PFSK-1 (cell line): ENCODE measurements at regions not wholly inside any gene's neighbourhood (a gene's known extent, or its start where the extent isn't known, plus 50 kb on each side); places are given as distances from the start of the nearest gene placed in this dataset.

Experiments used
- FOXP2 ChIP-seq: optimal IDR thresholded peaks from 2 replicates; pipeline ENCODE3; 2011; ENCODE audit warnings: borderline replicate concordance, control low read depth, inconsistent platforms; ENCODE audit not compliant: insufficient read depth; ENCODE audit errors: extremely low read length, extremely low read depth
- POLR2AphosphoS5 ChIP-seq: IDR thresholded peaks from 2 replicates; pipeline ENCODE4 v1.6.1; 2012; ENCODE audit warnings: low read depth, mild to moderate bottlenecking, control low read depth, low read length, moderate library complexity
- REST ChIP-seq, 2 experiments: IDR thresholded peaks; 2 replicates each; pipeline versions ENCODE4 v1.6.1 to v1.8.0; 2011 to 2012; ENCODE audit warnings: low read depth in 2 of 2, low read length in 2 of 2, control low read depth in 1 of 2, inconsistent platforms in 1 of 2, mild to moderate bottlenecking in 1 of 2, moderate library complexity in 1 of 2; ENCODE audit not compliant: insufficient read depth in 1 of 2
- SIN3A ChIP-seq: IDR thresholded peaks from 2 replicates; pipeline ENCODE4 v1.6.1; 2012; ENCODE audit warnings: mild to moderate bottlenecking, low read length, moderate library complexity, borderline replicate concordance; ENCODE audit not compliant: insufficient read depth
- TAF1 ChIP-seq: IDR thresholded peaks from 2 replicates; pipeline ENCODE4 v1.6.1; 2012; ENCODE audit warnings: low read length, control low read depth, borderline replicate concordance; ENCODE audit not compliant: insufficient read depth

GRCh38 chr3:102741105-102741504, 306.3 kb downstream of the ZPLD1 start:
- TF ChIP-seq TAF1, result no peak
- TF ChIP-seq POLR2AphosphoS5, result no peak
- no peak for TF ChIP-seq REST (IDR thresholded peaks at IDR 0.05; ENCODE audit: insufficient read depth in 1 of 2, low read depth in 2 of 2, low read length in 2 of 2)
- no peak for TF ChIP-seq SIN3A
- no peak for TF ChIP-seq FOXP2

GRCh38 chr3:102741694-102742093, 306.9 kb downstream of the ZPLD1 start:
- TF ChIP-seq TAF1 (no peak), REST (IDR thresholded peaks at IDR 0.05; ENCODE audit: insufficient read depth in 1 of 2, low read depth in 2 of 2, low read length in 2 of 2) (no peak)

DNA sequence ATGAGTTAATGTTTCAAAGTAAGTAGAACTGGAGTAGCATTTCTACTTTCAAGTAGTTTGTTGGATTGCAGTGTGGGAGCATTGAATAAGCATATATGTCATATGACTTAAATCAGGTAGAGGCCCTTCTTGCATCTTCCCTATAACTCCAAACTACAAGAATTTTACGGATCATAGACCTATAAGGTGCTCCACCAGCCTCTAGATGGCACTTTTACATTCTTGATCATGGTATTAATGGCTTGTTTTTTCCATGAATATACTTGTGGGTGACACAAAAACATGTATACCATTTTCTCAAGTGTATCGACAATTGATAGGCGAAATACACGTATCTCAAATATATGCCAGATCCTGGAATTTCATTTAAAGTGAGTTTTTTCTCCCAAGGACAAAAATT, 311.1 kb downstream of the ZPLD1 start:
- TF ChIP-seq TAF1 (no peak), FOXP2 (no peak), SIN3A (no peak), REST (IDR thresholded peaks at IDR 0.05; ENCODE audit: insufficient read depth in 1 of 2, low read depth in 2 of 2, low read length in 2 of 2) (no peak), POLR2AphosphoS5 (no peak)

DNA sequence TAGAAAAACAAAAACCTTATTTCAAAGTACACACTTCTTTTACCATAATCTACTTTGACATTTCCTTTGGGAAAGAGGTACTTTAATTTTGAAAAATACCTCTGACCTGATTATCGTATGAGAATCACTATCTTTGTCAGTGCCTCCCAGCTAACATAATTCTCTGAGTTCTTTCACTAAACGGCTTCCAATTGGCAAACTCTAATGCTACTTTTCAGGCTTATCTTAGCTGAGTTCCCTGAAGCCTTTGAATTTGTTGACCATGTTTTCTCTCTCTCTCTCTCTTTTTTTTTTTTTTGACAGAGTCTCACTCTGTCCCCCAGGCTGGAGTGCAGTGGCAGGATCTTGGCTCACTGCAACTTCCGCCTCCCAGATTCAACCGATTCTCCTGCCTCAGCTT, 312.8 kb downstream of the ZPLD1 start:
- TF ChIP-seq TAF1 (no peak), REST (IDR thresholded peaks at IDR 0.05; ENCODE audit: insufficient read depth in 1 of 2, low read depth in 2 of 2, low read length in 2 of 2) (no peak), FOXP2 (no peak), POLR2AphosphoS5 (no peak), SIN3A (no peak)

DNA sequence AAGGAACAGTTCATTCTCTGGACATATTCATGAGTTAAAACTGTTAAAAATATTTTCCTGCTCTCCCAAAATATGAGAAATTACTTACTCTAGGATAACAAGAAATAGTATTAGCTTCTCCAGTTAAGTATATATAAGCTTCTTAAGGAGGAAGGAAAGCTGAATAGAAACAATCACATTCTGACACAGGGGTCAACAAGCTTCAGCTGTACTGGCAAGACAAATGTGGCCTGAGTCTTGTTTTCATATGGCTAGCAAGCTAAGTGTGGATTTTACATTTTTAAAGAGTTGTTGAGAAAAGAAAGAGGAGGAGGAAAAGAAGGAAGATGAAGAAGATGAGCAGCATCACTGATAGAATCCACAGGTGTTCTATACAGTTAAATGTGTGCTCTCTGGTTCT, 313.8 kb downstream of the ZPLD1 start:
- TF ChIP-seq POLR2AphosphoS5, result no peak
- no peak for TF ChIP-seq REST (IDR thresholded peaks at IDR 0.05; ENCODE audit: insufficient read depth in 1 of 2, low read depth in 2 of 2, low read length in 2 of 2)
- no peak for TF ChIP-seq TAF1
